SK-N-MC (cell line): ENCODE measurements at regions not wholly inside any gene's neighbourhood (a gene's known extent, or its start where the extent isn't known, plus 50 kb on each side); places are given as distances from the start of the nearest gene placed in this dataset.

ENCODE experiments used
- EZH2 ChIP-seq: fragments of 200-600 bp; sonication (generic); IDR thresholded peaks from one replicate; pipeline ENCODE4 v1.6.1; 2017; ENCODE audit warnings: antibody characterized with exemption
- FOXP2 ChIP-seq: optimal IDR thresholded peaks from 2 replicates; pipeline ENCODE3; 2011; ENCODE audit warnings: mild to moderate bottlenecking, moderate library complexity; ENCODE audit not compliant: insufficient read depth; ENCODE audit errors: extremely low read length, control extremely low read depth
- POLR2AphosphoS5 ChIP-seq: IDR thresholded peaks from 2 replicates; pipeline ENCODE4 v1.6.1; 2012; ENCODE audit warnings: mild to moderate bottlenecking, low read depth, low read length, borderline replicate concordance

- no peak for TF ChIP-seq POLR2AphosphoS5
- no peak for TF ChIP-seq FOXP2
- TF ChIP-seq EZH2 = no peak
Observed at GRCh38 chr11:116586392-116586791, 186.4 kb downstream of the BUD13 start.
